Non-pigmented ciliary epithelial cell (primary cell): ENCODE measurements at regions not wholly inside any gene's neighbourhood (a gene's known extent, or its start where the extent isn't known, plus 50 kb on each side); places are given as distances from the start of the nearest gene placed in this dataset.

Source experiments
- DNase-seq: peaks from one replicate; pipeline ENCODE4 v3.0.0-alpha.2; 2010; ENCODE audit warnings: low read depth

GRCh38 chr21:34192646-34193285, 119.4 kb downstream of the MRPS6 start:
- DNase-seq = no peak

GRCh38 chr21:34195335-34195734, 122.0 kb downstream of the MRPS6 start:
- DNase-seq = no peak

DNA sequence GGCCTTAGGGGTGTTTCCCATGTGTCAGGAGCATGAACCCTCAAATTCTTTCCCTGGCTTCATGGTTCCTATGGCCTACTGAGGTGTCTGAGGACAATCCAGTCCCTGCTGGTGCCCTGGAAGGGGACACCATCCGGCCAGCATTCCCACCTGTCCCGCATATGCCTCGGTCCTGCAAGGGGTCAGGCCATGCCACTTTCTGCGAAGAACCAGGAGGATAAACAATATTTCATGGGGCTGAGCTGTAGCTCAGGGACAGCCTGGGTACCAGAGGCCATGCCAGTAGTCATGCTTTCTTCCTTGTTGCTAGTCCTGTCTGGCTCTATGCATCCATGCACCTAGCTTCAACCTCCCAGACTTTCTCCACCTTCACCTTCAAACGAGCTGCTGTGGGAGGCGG, 123.6 kb downstream of the MRPS6 start:
- DNase-seq = no peak

- no peak for DNase-seq
Measured at GRCh38 chr21:34197561-34197960, 124.2 kb downstream of the MRPS6 start.

DNA sequence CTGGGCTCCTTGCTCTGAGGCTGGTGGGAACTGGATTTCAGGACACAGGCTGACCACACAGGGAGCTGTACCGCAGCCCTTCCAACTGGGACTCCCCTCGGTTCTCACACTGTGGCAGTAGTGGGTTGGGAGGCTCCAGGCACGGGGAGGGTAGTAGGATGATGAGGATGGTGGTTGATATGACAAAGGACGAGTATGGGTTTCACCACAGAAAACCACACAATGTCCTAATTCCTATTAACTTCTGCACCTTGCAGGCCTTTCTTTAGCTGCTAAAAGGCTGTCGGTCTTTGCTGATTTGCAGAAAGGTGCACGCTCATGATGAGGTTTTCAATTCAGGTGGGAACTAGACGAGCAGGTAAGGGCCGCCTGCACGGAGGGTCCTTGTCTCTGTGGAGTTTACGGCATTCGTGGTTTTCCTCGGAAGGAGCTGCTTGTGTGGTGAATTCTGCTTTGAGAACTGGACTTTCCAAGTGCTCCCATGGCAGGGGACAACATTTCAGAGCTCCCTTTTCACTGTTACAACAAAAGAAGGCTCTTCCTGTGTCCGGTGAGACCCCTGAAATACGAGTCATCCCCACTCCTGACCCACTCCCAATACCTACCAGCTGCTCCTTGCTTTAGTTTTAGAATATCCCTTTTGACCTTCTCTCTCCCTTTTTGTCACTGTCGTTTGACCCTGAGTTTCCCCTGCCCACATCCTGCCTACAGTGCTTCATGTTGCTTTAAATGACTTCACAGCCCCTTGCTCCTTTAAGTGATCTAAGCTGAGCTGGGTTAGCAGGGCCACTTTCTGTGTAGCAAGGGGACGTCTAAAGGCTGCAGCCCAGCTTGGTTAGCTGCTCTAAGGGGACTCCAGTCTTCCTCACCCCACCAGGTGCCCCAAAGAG, 125.1 kb downstream of the MRPS6 start:
- DNase-seq = no peak

DNA sequence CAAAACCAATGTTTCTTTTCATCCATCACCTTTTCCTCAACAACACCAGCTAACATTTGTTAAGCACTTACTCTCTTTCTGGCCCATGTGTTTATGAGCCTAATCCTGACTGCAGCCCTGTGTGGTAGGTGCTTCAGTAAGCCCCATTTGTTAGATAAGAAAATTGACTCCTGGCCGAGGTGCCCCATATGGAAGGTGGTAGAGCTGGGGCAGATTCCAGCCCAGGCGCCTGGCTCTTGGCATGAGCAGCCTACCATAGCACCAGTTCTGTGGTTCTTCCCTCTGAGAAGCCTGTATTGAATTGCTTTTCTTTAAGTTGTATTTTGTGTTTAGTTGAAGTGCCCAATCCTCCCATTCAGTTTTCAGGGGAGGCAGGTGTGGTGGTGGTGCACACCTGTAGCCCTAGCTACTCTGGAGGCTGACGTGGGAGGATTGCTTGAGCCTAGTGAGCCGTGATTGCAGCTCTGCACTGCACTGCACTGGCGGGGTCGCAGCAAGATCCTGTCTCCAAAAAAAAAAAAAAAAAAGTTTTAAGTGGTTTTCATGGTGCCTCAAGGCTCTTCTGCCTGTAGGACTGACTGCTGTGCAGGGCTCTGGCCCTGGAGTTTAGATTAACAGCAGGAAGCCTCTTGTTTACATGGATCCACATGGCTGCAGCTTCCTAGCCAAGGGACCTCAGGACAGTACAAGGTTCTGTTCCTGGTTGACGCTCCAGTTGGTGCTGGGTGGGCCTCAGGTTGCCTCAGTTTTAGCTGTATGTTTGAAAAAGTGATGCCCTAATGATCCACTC, 125.9 kb downstream of the MRPS6 start:
- DNase-seq = no peak

DNA sequence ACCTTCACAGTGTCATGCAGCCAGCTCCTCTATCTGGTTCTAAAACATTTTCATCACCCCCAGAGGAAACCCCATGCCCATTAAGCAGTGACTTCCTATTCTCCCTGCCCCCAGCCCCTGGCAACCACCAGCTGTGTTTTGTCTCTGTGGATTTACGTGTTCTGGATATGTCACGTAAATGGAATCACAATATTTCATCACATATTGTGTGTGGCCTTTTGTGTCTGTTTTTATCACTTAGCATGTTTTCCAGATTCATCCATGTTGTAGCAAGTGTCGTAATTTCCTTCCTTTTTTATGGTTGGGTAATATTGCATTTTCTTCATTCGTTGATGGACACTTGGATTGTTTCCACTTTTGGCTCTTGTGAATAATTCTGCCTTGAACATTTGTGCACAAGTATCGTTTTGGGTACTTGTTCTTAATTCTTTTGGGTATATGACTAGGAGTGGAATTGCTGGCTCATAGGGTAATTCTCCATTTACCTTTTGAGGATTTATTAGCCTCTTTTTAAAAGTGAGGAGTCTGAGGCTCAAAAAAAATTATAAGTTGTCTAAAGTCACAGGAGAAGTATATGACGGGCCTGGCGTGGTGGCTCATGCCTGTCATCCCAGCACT, 127.0 kb downstream of the MRPS6 start:
- no peak for DNase-seq

- no peak for DNase-seq
Measured at GRCh38 chr21:34201001-34201400, 127.6 kb downstream of the MRPS6 start.

DNA sequence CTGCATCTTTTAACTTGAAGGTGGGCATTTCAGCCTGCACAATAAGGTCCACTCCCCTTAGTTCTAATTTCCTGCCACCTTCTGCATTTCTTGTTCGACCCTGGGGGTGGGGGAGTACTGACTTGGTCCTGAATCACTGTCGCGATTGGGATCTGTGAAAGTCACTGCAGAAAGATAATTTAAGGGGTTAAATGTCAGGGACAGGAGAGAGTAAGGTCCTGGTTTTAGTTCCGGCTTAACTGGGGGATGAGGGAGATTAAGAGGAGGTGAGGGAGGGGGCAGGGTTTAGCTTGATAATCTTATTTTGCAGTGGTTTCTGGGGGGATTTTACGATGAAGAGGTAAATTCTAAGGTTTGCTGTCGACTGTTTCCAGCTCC, 128.1 kb downstream of the MRPS6 start:
- no peak for DNase-seq

DNA sequence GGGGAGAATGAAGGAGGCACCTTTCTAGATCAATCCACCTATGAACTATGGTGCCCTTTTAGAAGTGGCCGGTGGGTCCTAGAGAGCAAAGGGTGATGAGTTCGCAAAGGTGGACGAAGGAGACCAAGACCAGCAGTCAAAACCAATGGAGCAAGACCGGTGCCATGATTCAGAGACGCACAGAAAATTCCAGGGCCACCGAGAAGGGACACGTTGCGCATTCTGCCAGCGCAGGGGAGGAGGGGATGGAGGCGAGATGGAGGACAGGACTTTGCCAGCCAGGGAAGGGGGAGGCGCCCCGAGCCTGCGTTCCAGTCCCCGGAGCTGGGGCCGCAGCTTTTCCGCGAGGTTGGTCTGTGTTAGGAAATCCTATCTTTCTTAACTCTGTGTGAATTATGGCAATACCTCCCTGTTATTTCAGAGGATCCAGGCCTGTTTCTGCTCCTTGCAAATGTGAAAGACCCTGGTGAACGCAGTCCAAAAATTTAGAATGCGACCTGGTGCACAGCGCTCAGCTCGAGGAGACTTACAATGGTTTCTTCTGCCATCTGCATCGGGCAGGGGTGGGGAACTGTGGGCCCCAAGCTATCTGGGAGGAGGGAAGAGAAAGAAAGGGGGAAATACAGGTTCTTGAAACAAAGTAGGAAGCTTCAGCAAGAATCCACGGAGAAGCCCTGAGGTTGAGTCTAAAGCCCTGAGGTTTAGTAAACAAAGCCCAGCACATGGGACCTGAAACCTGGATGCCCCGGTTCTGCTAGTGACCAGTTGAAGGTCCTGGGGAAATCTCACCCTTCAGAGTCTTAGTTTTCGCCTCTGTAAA, 129.4 kb downstream of the MRPS6 start:
- no peak for DNase-seq

DNA sequence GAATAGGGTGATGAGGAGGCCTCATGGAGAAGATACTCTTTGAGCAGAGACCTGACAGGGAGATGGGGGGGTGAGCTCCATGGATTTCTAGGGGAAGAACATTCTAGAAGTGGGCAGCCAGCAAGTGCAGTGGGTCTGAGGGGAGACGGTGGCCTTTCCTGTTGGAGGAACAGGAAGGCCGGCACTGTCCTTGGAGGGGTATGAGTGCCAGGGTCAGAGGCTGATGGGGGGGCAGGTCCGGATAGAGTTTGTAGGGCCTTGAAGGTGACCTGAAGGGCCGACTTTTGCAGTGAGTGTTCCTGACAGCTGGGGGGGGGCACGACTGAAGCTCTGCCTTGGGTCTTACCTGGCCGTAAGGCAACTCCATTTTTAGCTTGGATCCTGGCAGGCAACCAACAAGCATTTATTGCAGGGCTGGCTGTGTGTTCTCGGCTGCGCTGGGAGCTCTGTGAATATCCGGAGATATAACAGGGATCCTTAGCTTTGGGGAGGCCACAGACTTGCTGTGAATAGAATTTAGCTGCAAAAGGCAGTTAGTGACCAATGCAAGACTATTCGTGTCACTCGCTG, 130.6 kb downstream of the MRPS6 start:
- DNase-seq = no peak

DNA sequence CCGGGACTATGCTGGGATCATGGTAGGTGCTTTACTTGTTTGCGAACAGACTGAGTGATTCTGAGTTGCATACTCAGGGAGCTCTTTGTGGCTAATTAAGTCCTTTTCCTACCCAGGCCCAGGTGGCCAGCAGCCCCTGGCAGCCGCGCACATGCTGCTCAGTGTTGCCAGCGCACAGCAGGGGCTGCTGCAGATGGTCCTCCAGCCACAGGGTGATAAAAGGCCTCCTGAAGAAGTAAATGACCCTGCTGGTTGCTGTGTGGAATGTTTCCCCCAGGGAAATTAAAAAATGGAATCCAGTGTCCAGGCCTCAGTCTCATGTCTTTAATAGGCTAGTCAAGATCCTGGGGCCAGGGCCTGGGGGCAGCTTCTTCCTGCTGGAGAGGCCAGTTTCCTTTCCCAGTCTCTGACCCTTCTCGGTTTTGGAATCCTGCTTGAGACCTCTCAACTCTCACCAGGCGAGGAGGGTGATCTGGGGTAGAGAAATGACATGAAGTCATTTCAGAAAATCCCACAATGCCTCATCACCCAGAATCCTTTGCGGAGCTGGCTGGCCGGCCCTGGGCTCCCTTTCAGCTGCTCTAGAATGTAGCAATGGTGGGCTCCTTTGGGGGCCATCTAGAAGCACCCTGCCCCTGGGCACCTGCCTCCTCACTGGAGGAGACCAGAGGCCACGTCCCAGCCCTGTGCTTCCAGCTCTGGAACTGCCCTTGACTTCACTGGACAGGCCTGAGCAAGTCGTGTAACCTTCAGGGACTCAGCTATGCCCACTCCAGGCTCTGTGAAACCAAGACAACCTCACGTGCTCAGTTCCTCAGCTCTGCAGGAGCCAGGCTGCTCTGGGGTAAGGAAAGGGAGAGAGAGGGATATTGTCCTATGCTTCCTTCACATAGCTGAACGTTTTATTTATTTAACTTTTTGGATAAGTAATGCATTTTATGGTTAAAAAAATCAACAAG, 131.4 kb downstream of the MRPS6 start:
- no peak for DNase-seq

DNA sequence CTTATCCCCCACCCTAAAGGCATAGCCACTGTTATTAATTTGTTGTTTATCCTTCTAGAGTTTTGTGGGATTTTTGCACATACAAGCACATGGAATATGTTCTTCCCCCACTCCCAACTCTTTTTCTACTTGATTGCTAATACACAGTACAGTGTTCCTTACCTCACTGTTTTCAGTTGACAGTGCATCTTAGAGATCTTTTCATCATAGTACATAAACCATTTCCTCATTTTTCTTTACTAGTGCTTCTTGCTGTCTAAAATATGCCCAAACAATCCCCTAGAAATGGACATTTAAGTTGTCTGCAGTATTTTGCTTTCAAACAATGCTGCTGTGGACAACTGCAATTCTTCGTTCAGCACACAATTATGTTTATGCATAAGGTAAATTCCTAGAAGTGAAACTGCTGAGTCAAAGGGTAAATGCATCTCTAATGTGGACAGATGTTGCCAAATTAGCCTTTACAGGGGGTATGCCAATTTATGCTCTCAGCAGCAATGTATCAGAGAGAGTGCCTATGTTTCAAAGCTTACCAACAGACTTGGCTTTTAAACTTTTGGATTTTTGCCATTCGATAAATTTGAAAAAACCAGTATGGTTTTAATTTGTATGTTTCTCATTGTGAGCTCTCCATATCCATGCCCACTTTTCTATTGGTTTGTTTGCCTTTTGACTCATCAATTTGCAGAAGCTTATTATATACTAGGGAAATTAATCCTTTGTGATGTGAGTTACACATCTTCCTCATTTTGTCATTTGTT, 132.6 kb downstream of the MRPS6 start:
- no peak for DNase-seq

GRCh38 chr21:34213959-34214358, 140.6 kb downstream of the MRPS6 start:
- DNase-seq = no peak

DNA sequence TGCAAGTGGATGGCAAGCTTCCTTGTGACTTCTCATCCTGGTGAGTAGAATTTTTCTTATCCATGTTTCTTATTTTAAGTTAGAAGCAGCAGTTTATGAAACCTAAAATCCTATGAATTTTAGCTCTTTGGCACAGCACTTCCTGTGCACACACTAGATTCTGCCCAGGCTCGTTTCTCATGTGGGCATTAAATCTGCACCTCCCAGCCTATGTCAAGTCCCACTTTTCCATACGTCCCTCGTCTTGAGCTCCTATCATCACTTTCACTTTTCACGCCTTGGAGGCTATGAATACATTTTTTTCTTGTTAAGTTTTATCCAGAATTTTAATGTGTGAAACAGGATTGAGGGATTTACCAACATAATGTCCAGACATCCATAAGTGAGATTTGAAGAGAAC, 142.1 kb downstream of the MRPS6 start:
- no peak for DNase-seq

- DNase-seq = no peak
Measured at GRCh38 chr21:34215911-34216717, 142.7 kb downstream of the MRPS6 start.

GRCh38 chr21:34216718-34217032, 143.3 kb downstream of the MRPS6 start:
- no peak for DNase-seq

- no peak for DNase-seq
Measured at GRCh38 chr21:34217263-34217662, 143.9 kb downstream of the MRPS6 start.
